ENCODE measurements at regions not wholly inside any gene's neighbourhood (a gene's known extent, or its start where the extent isn't known, plus 50 kb on each side); places are given as distances from the start of the nearest gene placed in this dataset.

DNA sequence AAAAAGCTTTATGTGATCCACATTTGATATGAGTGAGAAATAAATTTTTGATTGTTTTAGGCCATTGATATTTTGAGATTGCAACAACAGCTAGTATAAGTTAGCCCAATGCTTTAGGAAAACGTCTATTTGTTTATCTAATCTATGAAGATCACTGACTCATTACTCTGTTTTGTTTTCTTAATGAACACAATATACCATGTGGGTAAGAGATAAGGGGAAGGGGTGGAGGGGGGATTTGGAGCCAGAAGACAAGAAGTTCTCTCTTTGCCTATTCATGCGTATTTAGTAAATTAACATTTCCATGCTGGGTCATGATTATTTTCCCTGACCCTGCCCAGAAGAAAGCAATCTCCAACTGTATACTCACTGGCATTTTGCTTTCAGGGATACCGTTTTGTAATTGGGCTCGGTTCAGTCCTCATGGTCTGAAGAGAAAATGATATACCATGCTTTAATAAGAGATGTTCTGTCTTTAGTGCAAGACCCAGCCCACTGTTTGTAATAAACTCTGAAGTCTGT is 359.5 kb upstream of the NPSR1 start:
- TF ChIP-seq, protein P1, sequence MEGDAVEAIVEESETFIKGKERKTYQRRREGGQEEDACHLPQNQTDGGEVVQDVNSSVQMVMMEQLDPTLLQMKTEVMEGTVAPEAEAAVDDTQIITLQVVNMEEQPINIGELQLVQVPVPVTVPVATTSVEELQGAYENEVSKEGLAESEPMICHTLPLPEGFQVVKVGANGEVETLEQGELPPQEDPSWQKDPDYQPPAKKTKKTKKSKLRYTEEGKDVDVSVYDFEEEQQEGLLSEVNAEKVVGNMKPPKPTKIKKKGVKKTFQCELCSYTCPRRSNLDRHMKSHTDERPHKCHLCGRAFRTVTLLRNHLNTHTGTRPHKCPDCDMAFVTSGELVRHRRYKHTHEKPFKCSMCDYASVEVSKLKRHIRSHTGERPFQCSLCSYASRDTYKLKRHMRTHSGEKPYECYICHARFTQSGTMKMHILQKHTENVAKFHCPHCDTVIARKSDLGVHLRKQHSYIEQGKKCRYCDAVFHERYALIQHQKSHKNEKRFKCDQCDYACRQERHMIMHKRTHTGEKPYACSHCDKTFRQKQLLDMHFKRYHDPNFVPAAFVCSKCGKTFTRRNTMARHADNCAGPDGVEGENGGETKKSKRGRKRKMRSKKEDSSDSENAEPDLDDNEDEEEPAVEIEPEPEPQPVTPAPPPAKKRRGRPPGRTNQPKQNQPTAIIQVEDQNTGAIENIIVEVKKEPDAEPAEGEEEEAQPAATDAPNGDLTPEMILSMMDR (IDR thresholded peaks at IDR 0.05), result no peak
- Histone ChIP-seq H3K4me1 (no peaks in the 10 kb centered on the region), H3K4me3 (no peak overlapping the region), H3K27me3 (no peaks in the 10 kb centered on the region), H3K36me3 (no peaks in the 10 kb centered on the region), H3K9me3 (no peaks in the 10 kb centered on the region), H3K27ac (no peak overlapping the region)
- intact Hi-C loops (cut with DNase I), result no loop called here
- DNase-seq (ENCODE audit: low spot score in 2 of 2), result no peak

DNA sequence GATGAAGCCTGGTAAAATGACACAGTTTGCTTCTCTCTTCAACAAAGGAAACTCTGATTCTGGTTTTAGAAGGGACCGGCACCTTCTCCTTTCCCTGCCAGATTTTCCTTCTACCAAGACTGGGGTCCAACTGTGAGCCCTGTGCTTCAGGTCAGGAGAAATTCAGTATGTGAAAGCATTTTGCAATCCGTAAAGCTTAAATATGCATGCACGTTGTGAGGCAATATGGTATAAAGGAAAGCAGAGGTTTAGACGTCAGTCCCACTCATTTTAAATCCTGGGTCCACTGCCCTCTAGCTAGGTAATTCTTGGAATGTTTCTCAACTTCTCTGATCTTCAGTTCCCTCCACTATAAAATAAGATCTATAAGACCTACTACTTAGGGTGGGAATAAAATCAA is 359.0 kb upstream of the NPSR1 start:
- intact Hi-C loops (cut with DNase I), result no loop called here
- Histone ChIP-seq H3K4me1 (no peaks in the 10 kb centered on the region), H3K9me3 (no peaks in the 10 kb centered on the region), H3K36me3 (no peaks in the 10 kb centered on the region), H3K4me3 (no peak overlapping the region), H3K27me3 (no peaks in the 10 kb centered on the region), H3K27ac (no peak overlapping the region)
- TF ChIP-seq, protein P1 (IDR thresholded peaks at IDR 0.05), result no peak
- no peak for DNase-seq (ENCODE audit: low spot score in 2 of 2)

DNA sequence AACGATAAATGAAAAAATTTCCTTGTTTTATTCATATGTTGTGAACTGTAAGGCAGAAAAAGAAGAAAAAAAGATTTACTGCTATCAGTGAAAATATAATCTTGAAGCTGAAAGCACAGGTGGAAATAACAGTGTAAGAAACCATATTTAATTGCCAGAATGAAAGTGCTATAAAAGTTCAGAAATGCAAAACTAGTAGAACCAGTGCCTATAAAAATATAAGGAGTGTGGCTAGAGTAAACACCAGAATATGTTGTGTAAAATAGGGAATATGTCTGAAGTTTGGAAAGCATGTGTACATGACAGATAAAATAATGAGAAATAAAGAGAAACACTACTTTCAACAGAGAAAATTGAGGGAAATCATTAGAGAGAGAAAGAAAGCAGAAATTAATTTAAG is 350.5 kb upstream of the NPSR1 start:
- H3K27me3 ChIP-seq, result no peaks in the 10 kb centered on the region
- intact Hi-C loops (cut with DNase I), result no loop called here
- H3K4me3 ChIP-seq, result no peak overlapping the region
- H3K36me3 ChIP-seq, result no peaks in the 10 kb centered on the region
- DNase-seq (ENCODE audit: low spot score in 2 of 2), result no peak
- no peaks in the 10 kb centered on the region for H3K4me1 ChIP-seq
- no peak overlapping the region for H3K27ac ChIP-seq
- TF ChIP-seq, protein P1 (IDR thresholded peaks at IDR 0.05), result no peak
- peaks cover 0 to under 1% of the 10 kb centered on the region in 2 donors for H3K9me3 ChIP-seq

DNA sequence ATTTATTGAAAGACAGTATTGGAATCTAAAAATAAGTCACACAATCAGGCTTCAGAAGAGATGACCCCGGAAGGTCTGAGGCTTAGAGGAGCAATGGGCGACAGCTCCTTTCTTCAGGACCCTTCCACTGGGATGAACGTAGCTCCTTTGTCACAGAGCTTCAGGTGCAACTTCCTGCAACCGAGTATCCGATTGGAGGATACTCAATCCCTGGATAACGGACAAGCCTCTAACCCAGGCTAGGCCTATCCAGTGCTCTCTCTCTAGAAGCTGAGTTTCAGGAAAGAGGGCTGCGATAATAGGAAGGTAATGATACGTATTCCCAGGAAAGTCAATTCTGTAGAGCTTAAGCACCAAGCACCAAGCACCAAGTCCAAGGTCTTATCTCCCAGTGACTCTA is 349.4 kb upstream of the NPSR1 start:
- Histone ChIP-seq H3K36me3 (no peaks in the 10 kb centered on the region), H3K9me3 (peaks cover 0 to 7% of the 10 kb centered on the region in 2 donors), H3K27me3 (no peaks in the 10 kb centered on the region), H3K27ac (no peak overlapping the region), H3K4me1 (no peaks in the 10 kb centered on the region), H3K4me3 (no peak overlapping the region)
- TF ChIP-seq, protein P1 (IDR thresholded peaks at IDR 0.05), result no peak
- DNase-seq (ENCODE audit: low spot score in 2 of 2), result no peak
- intact Hi-C loops (cut with DNase I), result no loop called here

DNA sequence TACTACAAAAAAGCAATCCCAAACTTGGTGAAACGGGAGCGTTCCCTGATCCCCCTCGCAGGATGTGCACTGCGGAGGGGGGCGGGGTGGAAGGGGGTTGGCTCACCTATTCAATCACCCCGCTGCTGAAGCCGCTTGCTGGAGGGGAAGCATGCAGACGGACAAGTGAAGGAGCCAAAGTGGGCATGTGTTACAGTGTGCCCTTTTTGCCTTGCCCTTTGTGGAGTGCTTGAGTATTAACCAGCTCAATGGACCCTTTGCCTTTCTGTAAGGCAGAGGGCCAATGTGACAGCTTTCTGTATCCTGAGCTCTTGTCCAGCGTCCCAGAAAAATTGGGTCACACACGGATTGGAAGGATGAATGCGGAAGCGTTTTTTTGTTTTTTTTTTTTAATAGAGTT is 348.9 kb upstream of the NPSR1 start:
- TF ChIP-seq, protein P1 (IDR thresholded peaks at IDR 0.05), result no peak
- Histone ChIP-seq H3K4me1 (no peaks in the 10 kb centered on the region), H3K36me3 (no peaks in the 10 kb centered on the region), H3K27ac (no peak overlapping the region), H3K9me3 (peaks cover 0 to 7% of the 10 kb centered on the region in 2 donors), H3K27me3 (no peaks in the 10 kb centered on the region), H3K4me3 (no peak overlapping the region)
- intact Hi-C loops (cut with DNase I), result no loop called here
- no peak for DNase-seq (ENCODE audit: low spot score in 2 of 2)

DNA sequence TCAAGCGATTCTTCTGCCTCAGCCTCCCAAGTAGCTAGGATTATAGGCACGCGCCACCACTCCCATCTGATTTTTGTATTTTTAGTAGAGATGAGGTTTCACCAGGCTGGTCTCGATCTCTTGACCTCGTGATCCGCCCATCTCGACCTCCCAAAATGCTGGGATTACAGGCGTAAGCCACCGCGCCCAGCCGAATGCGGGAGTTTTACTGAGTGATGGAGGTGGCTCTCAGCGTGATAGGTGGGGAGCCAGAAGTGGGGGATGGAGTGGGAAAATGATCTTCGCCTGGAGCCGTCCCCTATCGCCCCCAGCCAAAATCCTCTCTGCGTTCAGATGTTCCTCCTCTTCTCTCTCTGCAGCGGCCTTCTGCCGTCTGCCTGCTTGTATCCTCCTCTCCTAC is 348.4 kb upstream of the NPSR1 start:
- Histone ChIP-seq H3K9me3 (peaks cover 0 to 7% of the 10 kb centered on the region in 2 donors), H3K27ac (no peak overlapping the region), H3K27me3 (no peaks in the 10 kb centered on the region), H3K36me3 (no peaks in the 10 kb centered on the region), H3K4me1 (no peaks in the 10 kb centered on the region), H3K4me3 (no peak overlapping the region)
- TF ChIP-seq, protein P1 (IDR thresholded peaks at IDR 0.05), result no peak
- intact Hi-C loops (cut with DNase I), result no loop called here
- no peak for DNase-seq (ENCODE audit: low spot score in 2 of 2)

All from ascending aorta (tissue), 2 donors.